Prostate gland (tissue), 2 donors: ENCODE measurements at regions not wholly inside any gene's neighbourhood (a gene's known extent, or its start where the extent isn't known, plus 50 kb on each side); places are given as distances from the start of the nearest gene placed in this dataset.

Experiments
- DNase-seq: peaks from one replicate; pipeline ENCODE4 v3.0.0-alpha.2; 2019; ENCODE audit warnings: low spot score
- H3K27ac ChIP-seq, 2 donors: fragments of 200-600 bp; sonication (generic); 2 replicates each; pipeline ENCODE4 v1.5.1; 2017 to 2019
- H3K27me3 ChIP-seq: fragments of 200-600 bp; sonication (generic); replicated peaks from 2 replicates; pipeline ENCODE4 v1.5.1; 2019; ENCODE audit not compliant: insufficient read depth
- H3K36me3 ChIP-seq, 2 donors: fragments of 200-600 bp; sonication (generic); 1 replicate in 1 of 2; 2 replicates in 1 of 2; pipeline versions ENCODE4 v1.5.1 to v1.8.1; 2017 to 2019
- H3K4me1 ChIP-seq: fragments of 200-600 bp; sonication (generic); replicated peaks from 2 replicates; pipeline ENCODE4 v1.5.1; 2019
- H3K4me3 ChIP-seq, 2 donors: fragments of 200-600 bp; sonication (generic); 2 replicates each; pipeline ENCODE4 v1.5.1; 2017 to 2019
- H3K9me3 ChIP-seq: fragments of 200-600 bp; sonication (generic); 2 replicates; pipeline ENCODE4 v1.5.1; 2017
- CTCF ChIP-seq, 4 experiments: fragments of 200-600 bp in 2 of 4; fragments of 450-650 bp in 2 of 4; sonication (generic) in 2 of 4; IDR thresholded peaks; 1 replicate in 3 of 4; 2 replicates in 1 of 4; pipeline ENCODE4 v1.5.1; 2016 to 2019; ENCODE audit warnings: antibody characterized with exemption in 4 of 4, mild to moderate bottlenecking in 2 of 4, moderate library complexity in 2 of 4
- POLR2A ChIP-seq: fragments of 450-650 bp; IDR thresholded peaks from one replicate; pipeline ENCODE4 v1.6.1; 2016; ENCODE audit warnings: antibody characterized with exemption, mild to moderate bottlenecking
- POLR2AphosphoS5 ChIP-seq: sonication (generic); formaldehyde crosslinking; IDR thresholded peaks from one replicate; pipeline ENCODE4 v1.6.1; 2017; ENCODE audit warnings: antibody characterized with exemption
- WGBS: methylation state at CpG from one replicate; pipeline ENCODE4 v1.1.5; 2018; 5-methylcytosine and 5-hydroxymethylcytosine counted together
- intact Hi-C: fragments of 100-400 bp; cut with DNase I; formaldehyde crosslinking; loops from one replicate; pipeline ENCODE4 v1.14.2; 2022

- TF ChIP-seq POLR2AphosphoS5 (no peak), CTCF (IDR thresholded peaks at IDR 0.05) (no peak)
- Histone ChIP-seq H3K4me1 (peaks cover 3% of the 10 kb centered on the region), H3K36me3 (no peaks in the 10 kb centered on the region), H3K4me3 (no peak overlapping the region), H3K27me3 (no peaks in the 10 kb centered on the region), H3K27ac (no peak overlapping the region), H3K9me3 (no peaks in the 10 kb centered on the region)
- DNase-seq = no peak
- 88% methylated on average over 16 of the region's 16 CpGs for WGBS
- intact Hi-C loops = no loop called here
These were observed 137.7 kb downstream of the ASB1 start for GRCh38 chr2:238564286-238564920.

GRCh38 chr2:238565031-238565430 lies 138.3 kb downstream of the ASB1 start:
- Histone ChIP-seq H3K27me3 (no peaks in the 10 kb centered on the region), H3K36me3 (no peaks in the 10 kb centered on the region), H3K4me3 (no peak overlapping the region), H3K27ac (no peak overlapping the region), H3K9me3 (no peaks in the 10 kb centered on the region), H3K4me1 (peaks cover 3% of the 10 kb centered on the region)
- TF ChIP-seq CTCF (IDR thresholded peaks at IDR 0.05) = no peak
- TF ChIP-seq POLR2AphosphoS5 = no peak
- no peak for TF ChIP-seq POLR2A
- intact Hi-C loops = no loop called here
- no peak for DNase-seq
- 98% methylated on average over 6 of the region's 6 CpGs for WGBS

- peaks cover 3% of the 10 kb centered on the region for H3K4me1 ChIP-seq
- no peak overlapping the region for H3K4me3 ChIP-seq
- intact Hi-C loops = no loop called here
- TF ChIP-seq POLR2A (no peak), POLR2AphosphoS5 (no peak), CTCF (IDR thresholded peaks at IDR 0.05) (no peak)
- H3K27ac ChIP-seq = no peak overlapping the region
- H3K27me3 ChIP-seq = no peaks in the 10 kb centered on the region
- H3K9me3 ChIP-seq = no peaks in the 10 kb centered on the region
- 93% methylated on average over 16 of the region's 16 CpGs for WGBS
- H3K36me3 ChIP-seq = no peaks in the 10 kb centered on the region
- no peak for DNase-seq
These were observed 139.4 kb downstream of the ASB1 start for GRCh38 chr2:238566001-238566645.

- Histone ChIP-seq H3K9me3 (no peaks in the 10 kb centered on the region), H3K27me3 (no peaks in the 10 kb centered on the region), H3K4me1 (peaks cover 3% of the 10 kb centered on the region), H3K27ac (no peak overlapping the region), H3K4me3 (no peak overlapping the region), H3K36me3 (no peaks in the 10 kb centered on the region)
- WGBS = 93% methylated on average over 19 of the region's 22 CpGs
- intact Hi-C loops = no loop called here
- no peak for DNase-seq
- TF ChIP-seq POLR2A (no peak), POLR2AphosphoS5 (no peak), CTCF (IDR thresholded peaks at IDR 0.05) (no peak)
These were observed 140.5 kb downstream of the ASB1 start for GRCh38 chr2:238567067-238567855.
